Mesenchymal stem cell (in vitro differentiated cells and primary cell): ENCODE measurements at regions not wholly inside any gene's neighbourhood (a gene's known extent, or its start where the extent isn't known, plus 50 kb on each side); places are given as distances from the start of the nearest gene placed in this dataset.

Source experiments
- DNase-seq: peaks from one replicate; pipeline ENCODE4 v3.0.0-alpha.2; 2013
- H2AFZ ChIP-seq: one replicate; pipeline ENCODE4 v1.6.1; 2013; ENCODE audit warnings: low read depth, mild to moderate bottlenecking, control low read depth, inconsistent platforms, low read length, moderate library complexity
- H2AK5ac ChIP-seq: 2 replicates; pipeline ENCODE4 v1.6.1; 2013; ENCODE audit warnings: low read length, moderate library complexity, mild to moderate bottlenecking, inconsistent platforms; ENCODE audit not compliant: severe bottlenecking
- H2BK120ac ChIP-seq: one replicate; pipeline ENCODE4 v1.6.1; 2013; ENCODE audit warnings: low read depth, mild to moderate bottlenecking, inconsistent platforms, low read length, moderate library complexity
- H2BK12ac ChIP-seq, 2 experiments: one replicate each; pipeline ENCODE4 v1.6.1; 2013; ENCODE audit warnings: inconsistent platforms in 2 of 2, low read length in 2 of 2, mild to moderate bottlenecking in 2 of 2, moderate library complexity in 2 of 2, control low read depth in 1 of 2
- H2BK15ac ChIP-seq: one replicate; pipeline ENCODE4 v1.6.1; 2013; ENCODE audit warnings: mild to moderate bottlenecking, low read depth, inconsistent platforms; ENCODE audit not compliant: poor library complexity, severe bottlenecking
- H2BK5ac ChIP-seq: 2 replicates; pipeline ENCODE4 v1.6.1; 2013; ENCODE audit warnings: low read depth, mild to moderate bottlenecking, low read length, control low read depth, inconsistent platforms; ENCODE audit not compliant: poor library complexity, severe bottlenecking
- H3K14ac ChIP-seq, 2 experiments: one replicate each; pipeline ENCODE4 v1.6.1; 2013; ENCODE audit warnings: inconsistent platforms in 2 of 2, low read length in 2 of 2, control low read depth in 1 of 2, mild to moderate bottlenecking in 1 of 2, moderate library complexity in 1 of 2
- H3K18ac ChIP-seq, 2 experiments: one replicate each; pipeline ENCODE4 v1.6.1; 2013; ENCODE audit warnings: inconsistent platforms in 2 of 2, low read length in 2 of 2, control low read depth in 1 of 2, low read depth in 1 of 2, mild to moderate bottlenecking in 1 of 2
- H3K23ac ChIP-seq, 2 experiments: one replicate each; pipeline ENCODE4 v1.6.1; 2013; ENCODE audit warnings: inconsistent platforms in 2 of 2, low read length in 2 of 2, mild to moderate bottlenecking in 2 of 2, moderate library complexity in 2 of 2, control low read depth in 1 of 2
- H3K27ac ChIP-seq: 2 replicates; pipeline ENCODE4 v1.5.1; 2013; ENCODE audit warnings: mild to moderate bottlenecking, moderate library complexity, low read length, control low read depth, inconsistent platforms; ENCODE audit not compliant: poor library complexity, severe bottlenecking
- H3K27me3 ChIP-seq, 2 experiments: 2 replicates each; pipeline versions ENCODE4 v1.6.1 to v1.7.0; 2013; ENCODE audit warnings: low read length in 2 of 2, mild to moderate bottlenecking in 2 of 2, moderate library complexity in 2 of 2, control low read depth in 1 of 2, inconsistent platforms in 1 of 2; ENCODE audit not compliant: control insufficient read depth in 1 of 2, insufficient read depth in 1 of 2
- H3K36me3 ChIP-seq, 2 experiments: 2 replicates each; pipeline versions ENCODE4 v1.6.1 to v1.7.0; 2013; ENCODE audit warnings: low read length in 2 of 2, control low read depth in 1 of 2, inconsistent platforms in 1 of 2, low read depth in 1 of 2, mild to moderate bottlenecking in 1 of 2; ENCODE audit not compliant: insufficient read depth in 2 of 2, control insufficient read depth in 1 of 2
- H3K4ac ChIP-seq, 2 experiments: one replicate each; pipeline ENCODE4 v1.6.1; 2013; ENCODE audit warnings: inconsistent platforms in 2 of 2, low read length in 2 of 2, mild to moderate bottlenecking in 2 of 2, moderate library complexity in 2 of 2, control low read depth in 1 of 2, low read depth in 1 of 2
- H3K4me1 ChIP-seq: 2 replicates; pipeline ENCODE4 v1.6.1; 2013; ENCODE audit warnings: low read depth, low read length, control low read depth; ENCODE audit not compliant: control insufficient read depth, insufficient read depth
- H3K4me2 ChIP-seq: 2 replicates; pipeline ENCODE4 v1.6.1; 2013; ENCODE audit warnings: low read length, mild to moderate bottlenecking, inconsistent platforms; ENCODE audit not compliant: poor library complexity, severe bottlenecking
- H3K4me3 ChIP-seq, 2 experiments: 2 replicates each; pipeline versions ENCODE4 v1.5.1 to v1.7.0; 2013; ENCODE audit warnings: low read length in 2 of 2, mild to moderate bottlenecking in 2 of 2, control low read depth in 1 of 2, low read depth in 1 of 2; ENCODE audit not compliant: insufficient read depth in 1 of 2
- H3K79me1 ChIP-seq: replicated peaks from 2 replicates; pipeline ENCODE4 v1.6.1; 2013; ENCODE audit warnings: mild to moderate bottlenecking, control low read depth, low read length, inconsistent platforms; ENCODE audit not compliant: poor library complexity, severe bottlenecking
- H3K9ac ChIP-seq: 2 replicates; pipeline ENCODE4 v1.7.0; 2013; ENCODE audit warnings: mild to moderate bottlenecking, low read length, moderate library complexity
- H3K9me3 ChIP-seq: 2 replicates; pipeline ENCODE4 v1.7.0; 2013; ENCODE audit warnings: mild to moderate bottlenecking, low read length; ENCODE audit not compliant: control insufficient read depth
- H4K8ac ChIP-seq: one replicate; pipeline ENCODE4 v1.6.1; 2013; ENCODE audit warnings: inconsistent platforms, mild to moderate bottlenecking, low read length, moderate library complexity
- H4K91ac ChIP-seq: one replicate; pipeline ENCODE4 v1.6.1; 2013; ENCODE audit warnings: mild to moderate bottlenecking, low read length, inconsistent platforms
- WGBS: methylation state at CpG from one replicate; pipeline ENCODE4 v1.1.7; 2013; ENCODE audit warnings: mixed read lengths; 5-methylcytosine and 5-hydroxymethylcytosine counted together

DNA sequence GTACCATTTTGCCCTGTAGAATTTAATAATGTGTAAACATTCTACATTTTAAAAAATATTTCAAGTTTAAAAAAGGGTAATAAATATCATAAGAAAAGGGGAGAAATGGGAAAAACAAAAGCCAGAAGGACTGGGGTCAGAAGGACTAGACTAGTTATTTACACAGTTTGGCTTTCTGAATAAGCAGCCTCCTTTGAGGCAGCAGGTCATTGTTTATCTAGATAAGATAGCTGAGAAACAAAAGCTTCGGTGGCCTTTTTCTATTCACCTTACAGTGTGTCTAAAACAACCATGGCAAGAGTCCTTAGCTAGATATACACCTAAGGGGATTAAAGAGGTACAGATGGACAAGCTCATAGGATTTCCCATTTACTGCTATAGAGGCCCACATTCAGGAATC is 396.5 kb upstream of the PMFBP1 start:
- Histone ChIP-seq H3K14ac (no peak overlapping the region), H2AFZ (no peak overlapping the region), H2BK15ac (no peak overlapping the region), H3K23ac (no peak overlapping the region), H4K91ac (no peak overlapping the region), H3K4me1 (no peaks in the 10 kb centered on the region), H3K27me3 (no peaks in the 10 kb centered on the region), H3K79me1 (peaks cover 3% of the 10 kb centered on the region), H3K36me3 (no peaks in the 10 kb centered on the region), H3K4me2 (no peak overlapping the region), H3K4me3 (no peak overlapping the region), H2AK5ac (no peak overlapping the region), H3K27ac (no peak overlapping the region), H3K18ac (no peak overlapping the region), H4K8ac (no peak overlapping the region), H3K4ac (no peak overlapping the region), H2BK120ac (no peak overlapping the region), H2BK5ac (no peak overlapping the region), H3K9ac (no peak overlapping the region), H3K9me3 (no peaks in the 10 kb centered on the region), H2BK12ac (no peak overlapping the region)
- 100% methylated on average over 1 of the region's 1 CpG for WGBS
- DNase-seq: no peak

DNA sequence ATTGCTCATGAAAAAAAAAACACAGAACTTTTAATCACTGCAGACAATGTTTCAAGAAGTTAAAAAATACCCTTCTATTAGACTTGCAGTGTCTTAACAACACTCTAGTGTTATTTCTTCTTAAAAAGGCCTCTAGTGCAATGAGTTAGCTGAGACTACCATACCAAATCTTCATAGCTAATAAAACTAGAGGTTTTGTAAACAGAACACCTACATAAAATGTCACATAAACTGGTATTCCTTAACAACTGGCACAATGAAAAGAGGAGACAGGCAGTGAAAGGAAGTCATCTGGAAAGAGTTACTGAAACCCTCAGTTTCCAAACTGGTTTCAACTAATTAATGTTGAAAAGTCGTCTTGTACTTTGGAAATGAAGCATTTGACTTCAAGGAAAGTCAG is 394.2 kb upstream of the PMFBP1 start:
- Histone ChIP-seq H3K27ac (no peak overlapping the region), H3K18ac (no peak overlapping the region), H3K27me3 (no peaks in the 10 kb centered on the region), H2AFZ (no peak overlapping the region), H2AK5ac (no peak overlapping the region), H3K23ac (no peak overlapping the region), H3K4me2 (no peak overlapping the region), H2BK120ac (no peak overlapping the region), H3K4me1 (no peaks in the 10 kb centered on the region), H4K8ac (no peak overlapping the region), H3K4me3 (no peak overlapping the region), H3K36me3 (no peaks in the 10 kb centered on the region), H3K14ac (no peak overlapping the region), H3K9me3 (no peaks in the 10 kb centered on the region), H4K91ac (no peak overlapping the region), H3K79me1 (peaks cover 3% of the 10 kb centered on the region), H2BK15ac (no peak overlapping the region), H3K9ac (no peak overlapping the region), H2BK5ac (no peak overlapping the region), H2BK12ac (no peak overlapping the region), H3K4ac (no peak overlapping the region)
- WGBS: 33% methylated on average over 1 of the region's 1 CpG
- no peak for DNase-seq

DNA sequence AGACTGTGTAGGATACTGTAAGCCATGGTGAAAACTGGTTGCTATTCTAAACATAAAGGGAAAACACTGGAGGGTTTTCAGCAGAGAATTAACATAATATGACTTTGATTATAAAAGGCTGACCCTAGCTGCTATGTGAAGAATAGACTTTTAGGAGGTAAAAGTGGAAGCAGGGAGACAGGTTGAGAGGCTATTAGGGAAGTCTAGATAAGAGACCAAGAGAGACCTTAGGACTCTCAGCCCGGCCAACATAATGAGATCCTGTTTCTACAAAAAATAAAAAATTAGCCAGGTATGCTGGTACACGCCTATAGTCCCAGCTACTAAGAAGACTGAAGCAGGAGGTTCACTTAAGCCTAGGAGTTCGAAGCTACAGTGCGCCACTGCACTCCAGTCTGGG is 393.2 kb upstream of the PMFBP1 start:
- Histone ChIP-seq H3K4ac (no peak overlapping the region), H3K14ac (no peak overlapping the region), H4K8ac (no peak overlapping the region), H3K27ac (no peak overlapping the region), H2BK12ac (no peak overlapping the region), H3K36me3 (no peaks in the 10 kb centered on the region), H3K9me3 (no peaks in the 10 kb centered on the region), H3K4me2 (no peak overlapping the region), H2BK120ac (no peak overlapping the region), H2BK5ac (no peak overlapping the region), H2AFZ (no peak overlapping the region), H3K79me1 (peaks cover 3% of the 10 kb centered on the region), H3K23ac (no peak overlapping the region), H2BK15ac (no peak overlapping the region), H3K4me1 (no peaks in the 10 kb centered on the region), H3K9ac (no peak overlapping the region), H3K4me3 (no peak overlapping the region), H2AK5ac (no peak overlapping the region), H4K91ac (no peak overlapping the region), H3K27me3 (no peaks in the 10 kb centered on the region), H3K18ac (no peak overlapping the region)
- WGBS: 89% methylated on average over 2 of the region's 4 CpGs
- no peak for DNase-seq

DNA sequence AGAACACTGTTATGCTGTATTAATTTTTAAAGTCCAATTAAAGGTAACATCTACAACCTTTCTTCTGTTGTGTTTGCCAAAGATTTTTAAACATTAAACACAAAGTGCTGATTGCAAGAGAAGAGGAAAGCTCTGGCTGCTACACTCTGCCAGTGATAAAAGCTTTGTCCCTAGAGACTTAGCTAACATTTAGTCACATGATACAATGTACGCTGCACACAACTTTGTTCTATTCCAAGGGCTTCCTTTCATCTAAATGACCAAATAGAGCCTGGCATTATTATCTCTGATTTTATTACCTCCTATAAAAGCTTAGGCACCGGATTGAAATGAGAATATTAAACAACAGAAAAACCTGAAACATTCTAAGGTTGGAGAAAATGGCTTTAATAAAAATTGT is 388.7 kb upstream of the PMFBP1 start:
- H2AFZ ChIP-seq: no peak overlapping the region
- no peak overlapping the region for H4K8ac ChIP-seq
- no peaks in the 10 kb centered on the region for H3K4me1 ChIP-seq
- H2BK12ac ChIP-seq: no peak overlapping the region
- no CpG with 5 or more reads among the region's 2 CpGs for WGBS
- peak; percentile 10 for DNase-seq
- no peak overlapping the region for H2BK120ac ChIP-seq
- no peak overlapping the region for H3K4me3 ChIP-seq
- no peak overlapping the region for H2AK5ac ChIP-seq
- no peaks in the 10 kb centered on the region for H3K79me1 ChIP-seq
- H3K23ac ChIP-seq: no peak overlapping the region
- H3K14ac ChIP-seq: no peak overlapping the region
- H3K9ac ChIP-seq: no peak overlapping the region
- H3K4me2 ChIP-seq: no peak overlapping the region
- no peaks in the 10 kb centered on the region for H3K36me3 ChIP-seq
- no peaks in the 10 kb centered on the region for H3K27me3 ChIP-seq
- H3K4ac ChIP-seq: no peak overlapping the region
- no peak overlapping the region for H4K91ac ChIP-seq
- no peak overlapping the region for H3K18ac ChIP-seq
- H2BK15ac ChIP-seq: no peak overlapping the region
- no peak overlapping the region for H2BK5ac ChIP-seq
- H3K9me3 ChIP-seq: no peaks in the 10 kb centered on the region
- H3K27ac ChIP-seq: no peak overlapping the region
